GM21717 (cell line): ENCODE measurements at regions not wholly inside any gene's neighbourhood (a gene's known extent, or its start where the extent isn't known, plus 50 kb on each side); places are given as distances from the start of the nearest gene placed in this dataset.

Source experiments
- ATAC-seq: cut with Tn5 transposase; IDR thresholded peaks from one replicate; pipeline ENCODE4 v1.9.1; 2021; ENCODE audit warnings: mild to moderate bottlenecking, moderate library complexity; ENCODE audit not compliant: unreplicated experiment

DNA sequence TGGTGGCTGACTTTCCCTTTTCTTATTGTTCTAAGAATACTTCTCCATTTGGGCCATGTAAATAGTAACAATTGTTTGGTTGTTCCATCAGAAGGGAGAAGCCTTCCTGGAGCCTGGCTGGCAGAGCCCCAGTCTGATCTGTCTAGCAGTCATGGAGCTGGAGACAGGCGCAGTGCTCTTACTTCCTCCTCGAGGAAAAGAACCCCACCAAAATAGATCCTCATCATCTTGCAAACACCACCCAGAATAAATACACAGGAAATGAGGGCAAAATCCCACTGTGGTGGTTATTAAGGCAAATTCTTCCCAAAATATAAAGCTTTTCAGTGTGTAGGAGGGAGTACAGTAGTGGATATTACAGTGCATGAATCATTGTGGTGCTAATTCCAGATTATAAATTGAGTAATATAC is 195.1 kb upstream of the SGK1 start:
- ATAC-seq: no peak

DNA sequence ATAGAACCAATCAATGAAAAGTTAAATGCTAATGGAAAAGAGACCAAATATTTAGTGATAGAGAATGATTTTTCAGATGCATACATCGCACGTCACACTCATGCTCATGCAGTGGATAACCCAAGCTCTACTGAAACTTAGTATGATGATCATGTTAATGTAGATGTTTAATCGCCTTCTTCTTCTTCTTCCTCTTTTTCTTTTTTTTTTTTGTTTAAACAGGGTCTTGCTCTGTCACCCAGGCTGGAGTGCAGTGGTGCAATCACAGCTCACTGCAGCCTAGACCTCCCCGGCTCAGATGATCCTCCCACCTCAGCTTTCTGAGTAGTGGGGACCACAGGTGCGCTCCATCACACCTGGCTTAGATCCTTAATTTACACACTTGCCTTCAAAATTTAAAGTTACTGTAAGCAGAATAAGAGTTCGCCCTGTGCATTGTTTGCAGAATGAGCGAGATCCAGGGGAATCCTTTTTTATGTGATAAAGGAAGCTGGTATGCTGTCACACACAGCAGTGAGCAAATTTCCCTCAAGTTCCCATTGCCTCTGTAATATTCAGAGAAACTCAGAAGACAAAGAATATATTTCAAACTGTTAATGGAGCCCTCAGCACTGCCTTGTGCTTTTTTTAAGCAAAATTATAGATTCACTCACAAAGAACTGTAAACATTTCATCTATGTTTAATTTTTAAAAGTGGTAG is 194.2 kb upstream of the SGK1 start:
- ATAC-seq: no peak

DNA sequence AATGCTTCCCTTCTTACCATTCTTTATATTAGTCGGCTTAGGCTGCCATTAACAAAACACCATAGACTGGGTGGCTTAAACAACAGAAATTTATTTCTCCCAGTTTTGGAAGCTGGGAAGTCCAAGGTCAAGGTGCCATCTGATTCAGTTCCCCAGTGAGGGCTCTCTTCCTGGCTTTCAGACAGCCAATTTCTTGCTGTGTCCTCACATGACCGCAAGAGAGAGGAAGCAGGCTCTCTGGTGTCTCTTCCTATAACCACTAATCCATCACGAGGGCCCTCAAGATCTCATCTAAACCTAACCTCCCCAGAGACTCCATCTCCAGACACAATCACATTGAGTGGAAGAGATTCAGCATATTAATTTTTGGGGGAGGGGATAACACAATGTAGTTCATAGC is 193.0 kb upstream of the SGK1 start:
- ATAC-seq: no peak

DNA sequence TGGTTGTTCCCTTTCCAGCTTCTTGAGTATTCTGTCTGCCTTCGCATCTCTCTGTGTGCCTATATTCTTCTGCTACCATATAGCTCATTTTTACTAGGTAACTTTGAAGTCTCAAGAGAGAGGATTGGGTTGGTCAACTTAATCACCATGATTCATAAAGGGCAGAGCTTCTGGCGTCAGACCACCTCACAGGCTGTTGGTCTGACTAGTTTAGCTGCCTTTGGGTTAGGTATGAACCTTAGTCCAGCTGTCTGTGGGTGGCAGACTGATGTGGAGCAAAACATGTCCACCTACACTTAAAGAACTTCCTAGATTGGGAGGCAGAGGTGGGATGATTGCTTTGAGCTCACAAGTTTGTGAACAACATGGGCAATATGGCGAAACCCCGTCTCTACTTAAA is 192.2 kb upstream of the SGK1 start:
- no peak for ATAC-seq

DNA sequence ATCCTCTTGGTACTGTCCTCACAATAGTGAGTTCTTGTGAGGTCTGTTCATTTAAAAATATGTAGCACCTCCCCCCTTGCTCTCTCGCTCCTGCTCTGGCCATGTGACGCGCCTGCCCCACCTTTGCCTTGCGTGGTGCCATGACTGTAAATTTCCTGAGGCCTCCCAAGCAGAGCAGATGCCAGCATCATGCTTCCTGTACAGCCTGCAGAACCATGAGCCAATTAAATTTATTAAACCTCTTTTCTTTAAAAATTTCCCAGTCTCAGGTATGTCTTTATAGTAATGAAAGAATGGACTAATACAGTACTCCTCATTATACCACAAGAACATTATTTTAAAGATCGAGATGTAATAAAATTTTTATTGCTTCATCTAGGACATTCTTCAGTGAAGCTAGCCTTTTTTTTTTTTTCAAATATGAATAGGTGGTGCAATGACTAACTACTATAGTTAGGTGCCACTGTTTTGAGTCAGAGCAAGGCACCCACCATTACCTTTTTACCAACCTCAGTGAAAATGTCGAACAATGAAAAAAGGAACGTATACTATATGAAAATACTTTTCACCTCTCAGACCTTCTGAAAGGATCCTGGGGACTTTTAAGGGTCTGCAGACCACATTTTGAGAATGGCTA is 191.1 kb upstream of the SGK1 start:
- no peak for ATAC-seq

DNA sequence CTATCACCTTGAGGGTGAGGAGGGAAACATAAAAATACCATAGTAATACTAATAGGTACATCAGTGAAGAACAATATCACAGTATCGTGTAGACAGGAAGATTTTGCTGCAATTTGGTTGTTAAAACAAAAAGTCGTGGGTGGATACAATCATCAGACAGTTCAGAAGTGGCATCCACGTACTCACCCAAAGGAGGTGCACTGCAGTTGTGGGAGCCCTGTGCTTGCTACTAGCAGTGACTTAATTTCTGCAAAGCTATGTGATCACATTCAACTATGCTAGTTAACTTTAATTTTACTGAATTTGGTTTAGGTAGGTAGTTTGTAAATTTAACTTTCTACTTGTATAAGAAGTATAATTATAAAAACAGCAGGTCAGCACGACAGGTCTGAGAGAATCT is 188.2 kb upstream of the SGK1 start:
- ATAC-seq: no peak

DNA sequence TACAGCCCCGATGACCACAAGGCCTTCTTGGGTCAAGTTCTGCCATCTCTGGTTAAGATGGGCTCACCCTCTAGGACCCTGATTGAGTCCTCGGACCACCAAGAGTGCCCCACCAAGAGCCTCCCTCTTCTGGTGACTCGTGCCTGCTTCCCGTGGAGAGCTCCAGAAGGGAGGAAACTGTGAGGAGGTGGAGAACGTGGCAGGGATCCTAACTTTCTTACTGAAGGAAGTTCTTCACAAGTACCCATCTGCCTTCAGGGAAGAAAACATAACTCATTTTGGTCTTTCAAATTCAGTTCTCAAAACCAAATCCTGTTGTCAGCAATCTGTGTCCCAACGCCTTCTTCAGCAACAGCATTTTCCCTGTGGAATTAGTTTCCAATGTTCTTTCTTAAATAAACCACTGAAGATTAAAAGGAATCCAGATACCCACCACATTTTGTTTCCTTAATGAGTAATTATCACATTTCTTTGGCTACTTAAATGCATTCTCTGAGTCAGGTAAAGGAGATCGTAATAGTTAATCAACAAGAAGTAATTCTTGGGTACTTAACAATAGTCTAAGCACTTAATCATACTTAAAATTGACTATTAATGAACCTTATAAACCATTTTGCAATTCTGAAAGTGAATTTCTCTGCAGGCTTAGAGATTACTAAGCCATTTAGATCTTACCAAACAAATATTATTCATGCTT is 185.8 kb upstream of the SGK1 start:
- ATAC-seq: no peak

DNA sequence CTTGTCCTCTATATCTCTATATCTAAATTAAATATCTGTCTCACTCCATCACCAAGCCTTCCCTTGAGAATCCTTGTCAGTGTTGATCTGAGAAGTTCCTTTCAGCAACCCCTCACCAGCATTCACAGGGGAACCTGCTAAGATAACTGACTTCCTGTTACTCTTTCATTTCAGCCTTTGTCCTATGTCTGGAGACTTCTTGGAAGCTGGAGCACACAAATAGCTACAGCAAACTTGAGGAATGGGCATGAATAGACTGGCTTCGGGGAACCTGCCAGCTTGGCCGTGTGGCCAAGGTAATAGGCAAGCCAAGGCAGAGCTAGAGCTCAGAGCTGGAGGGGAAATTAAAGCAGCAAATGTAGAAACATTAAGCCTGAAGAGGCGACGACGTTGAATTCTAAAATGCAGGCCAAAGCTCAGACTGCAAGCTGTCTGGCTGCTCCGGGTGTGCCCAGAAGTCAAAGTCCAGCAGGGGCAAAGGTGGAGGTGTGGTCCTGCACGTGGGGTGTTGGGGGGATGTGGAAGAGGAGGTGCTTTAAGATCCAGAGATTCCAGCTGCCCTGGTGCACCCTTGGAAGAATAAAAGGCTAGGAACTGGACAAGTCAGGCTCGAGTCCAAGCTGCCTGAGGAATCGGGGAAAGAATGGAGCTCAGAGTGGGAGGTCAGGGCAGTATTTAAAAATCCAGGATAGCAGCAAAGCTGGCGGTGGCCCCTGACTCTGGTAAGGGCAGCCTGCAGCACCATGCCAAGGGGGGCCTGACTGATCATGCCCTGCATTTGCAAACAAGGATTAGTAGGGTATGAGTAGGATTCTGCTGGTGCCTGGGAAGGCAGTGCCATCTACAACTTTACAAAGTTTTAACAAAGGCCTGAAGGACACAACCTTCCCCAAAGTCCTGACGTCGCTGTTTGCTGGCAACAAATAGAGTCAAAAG is 185.0 kb upstream of the SGK1 start:
- ATAC-seq: no peak

DNA sequence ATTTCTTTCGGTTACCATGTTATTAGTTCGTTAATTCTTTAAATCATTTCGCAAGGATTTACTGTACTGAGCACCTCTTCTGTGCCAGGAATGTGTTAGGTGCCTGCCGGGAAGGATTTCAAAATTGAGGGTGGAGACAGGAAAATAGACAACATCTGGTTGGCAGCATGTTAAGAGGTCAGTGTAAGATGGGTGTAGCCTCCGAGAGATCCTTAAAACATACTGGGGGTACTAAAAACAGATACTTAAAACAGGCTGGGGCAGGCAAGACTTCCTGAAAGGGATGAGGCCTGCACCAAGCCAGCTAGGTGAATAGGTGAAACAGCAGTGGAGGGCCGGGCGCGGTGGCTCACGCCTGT is 178.0 kb upstream of the SGK1 start:
- ATAC-seq: no peak

DNA sequence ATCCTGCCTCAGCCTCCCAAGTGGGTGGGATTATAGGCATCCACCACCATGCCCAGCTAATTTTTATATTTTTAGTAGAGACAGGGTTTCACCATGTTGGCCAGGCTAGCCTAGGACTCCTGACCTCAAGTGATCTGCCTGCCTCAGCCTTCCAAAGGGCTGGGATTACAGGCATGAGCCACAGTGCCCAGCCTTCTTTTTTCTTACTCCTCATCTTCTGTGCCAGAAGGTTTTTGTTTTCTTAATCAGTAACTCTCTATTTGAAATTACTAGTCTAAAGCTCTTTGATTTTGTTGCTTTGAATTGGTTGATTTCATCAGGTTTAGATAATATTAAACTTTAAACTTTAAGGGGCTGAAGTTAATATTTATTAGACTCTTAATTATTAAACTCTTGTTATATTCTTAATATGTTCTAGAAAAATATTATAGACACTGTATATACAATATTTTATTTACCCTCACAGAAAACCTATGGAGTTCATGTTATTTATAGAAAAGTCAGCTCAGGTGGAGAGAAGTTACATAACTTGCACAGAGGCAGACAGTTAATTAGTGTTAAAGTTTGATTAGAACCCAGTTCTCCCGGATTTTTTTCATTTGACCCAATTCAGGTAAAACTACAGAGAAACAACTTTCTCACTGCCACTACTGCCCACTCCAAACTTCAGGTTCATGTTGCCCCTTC is 177.4 kb upstream of the SGK1 start:
- no peak for ATAC-seq

DNA sequence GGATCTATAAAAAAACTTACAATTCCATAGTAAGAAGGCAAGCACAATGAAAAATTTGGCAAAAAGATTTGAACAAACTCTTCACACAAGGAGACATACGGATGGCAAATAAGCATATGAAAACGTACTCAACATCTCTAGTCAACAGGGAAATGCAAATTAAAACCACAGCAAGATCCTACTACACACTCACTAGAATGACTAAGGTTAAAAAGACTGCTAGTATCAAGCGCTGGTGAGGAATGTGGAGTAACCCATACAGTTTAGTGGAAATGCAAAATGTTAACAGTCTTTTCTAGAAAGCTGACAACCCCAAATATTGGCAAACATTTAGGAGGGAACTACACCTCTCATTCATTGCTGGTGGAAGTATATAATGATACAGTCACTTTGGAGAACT is 175.9 kb upstream of the SGK1 start:
- ATAC-seq: no peak

DNA sequence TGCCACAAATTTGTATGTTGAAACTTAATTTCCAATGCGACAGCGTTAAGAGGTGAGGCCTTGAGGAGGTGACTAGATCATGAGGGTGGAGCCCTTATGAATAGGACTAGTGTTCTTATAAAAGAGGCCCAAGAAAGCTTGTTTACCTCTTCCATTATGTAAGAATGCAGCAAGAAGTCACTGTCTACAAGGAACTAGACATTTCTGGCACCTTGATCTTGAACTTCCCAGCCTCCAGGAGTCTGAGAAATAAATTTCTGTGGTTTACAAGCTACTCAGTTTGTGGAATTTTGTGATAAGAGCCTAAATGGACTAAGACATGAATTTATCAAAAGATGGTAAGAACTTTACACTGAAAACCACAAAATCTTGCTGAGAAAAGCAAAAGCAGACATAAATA is 173.6 kb upstream of the SGK1 start:
- ATAC-seq: no peak

DNA sequence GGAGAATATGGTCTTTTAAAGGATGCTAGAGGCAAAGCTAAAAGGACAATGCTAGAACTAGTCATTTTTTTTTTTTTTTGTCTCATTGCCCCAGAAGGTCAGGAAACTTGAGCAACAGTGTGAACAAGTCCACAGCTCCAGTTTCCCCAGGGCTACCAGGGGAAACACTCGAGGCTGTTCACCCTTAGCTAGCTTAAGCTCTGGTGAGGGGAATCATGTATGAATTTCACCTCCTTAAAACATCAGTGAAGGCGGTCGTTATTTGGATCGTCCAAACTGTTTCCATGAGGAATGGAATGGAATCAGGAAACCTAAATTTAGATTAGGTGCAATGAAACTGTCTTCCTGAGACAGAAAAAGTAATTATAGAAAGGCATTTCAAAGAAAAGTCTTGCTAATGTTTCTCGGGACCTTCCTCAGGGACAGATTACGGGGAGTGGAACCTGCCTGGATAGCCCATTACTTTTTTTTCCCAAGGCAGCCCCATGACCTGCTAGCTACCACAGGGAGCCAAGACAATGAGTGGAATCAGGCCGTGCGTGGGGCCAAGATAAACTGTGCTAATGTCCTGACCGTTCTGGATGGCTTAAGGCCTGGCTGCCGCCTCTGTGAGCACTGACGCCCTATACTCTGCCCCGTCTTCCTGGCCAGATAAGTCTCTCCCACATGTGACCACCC is 164.8 kb upstream of the SGK1 start:
- ATAC-seq: no peak

DNA sequence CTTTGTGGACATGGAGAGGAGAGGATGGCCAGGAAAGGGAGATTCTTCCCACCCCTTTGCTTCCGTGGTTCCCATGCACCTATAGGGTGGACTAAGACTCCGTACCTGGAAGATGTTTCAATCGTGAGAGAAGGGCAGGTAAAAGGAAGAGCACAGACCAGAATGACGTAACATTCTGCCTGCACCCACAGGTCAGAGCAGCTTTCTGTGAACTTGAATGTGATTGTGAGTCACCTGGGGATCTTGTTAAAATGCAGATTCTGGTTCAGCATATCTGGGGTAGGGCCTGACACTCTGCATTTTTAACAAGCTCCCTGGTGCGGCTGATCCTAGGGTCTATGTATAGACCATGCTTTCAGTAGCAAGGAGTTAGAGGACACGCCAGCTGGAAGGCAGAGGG is 164.1 kb upstream of the SGK1 start:
- ATAC-seq: no peak

DNA sequence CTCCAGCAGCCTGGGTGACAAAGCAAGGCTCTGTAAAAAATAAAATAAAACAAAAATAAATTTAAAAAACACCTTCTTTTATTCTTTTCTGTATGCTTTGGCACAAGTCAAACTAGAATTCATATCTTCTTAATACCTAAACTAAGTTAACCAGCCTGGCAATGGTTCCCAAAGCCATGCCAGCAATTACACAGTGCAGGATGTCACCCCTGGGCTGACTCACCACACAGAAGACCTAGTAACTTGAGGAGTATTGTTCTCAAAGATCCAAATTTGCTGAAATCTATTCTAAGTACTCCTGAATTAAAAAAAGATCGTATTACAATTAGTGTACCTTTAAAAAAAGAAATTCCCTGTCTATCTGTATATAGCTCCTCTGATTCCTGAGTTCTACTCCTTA is 162.7 kb upstream of the SGK1 start:
- ATAC-seq: no peak

DNA sequence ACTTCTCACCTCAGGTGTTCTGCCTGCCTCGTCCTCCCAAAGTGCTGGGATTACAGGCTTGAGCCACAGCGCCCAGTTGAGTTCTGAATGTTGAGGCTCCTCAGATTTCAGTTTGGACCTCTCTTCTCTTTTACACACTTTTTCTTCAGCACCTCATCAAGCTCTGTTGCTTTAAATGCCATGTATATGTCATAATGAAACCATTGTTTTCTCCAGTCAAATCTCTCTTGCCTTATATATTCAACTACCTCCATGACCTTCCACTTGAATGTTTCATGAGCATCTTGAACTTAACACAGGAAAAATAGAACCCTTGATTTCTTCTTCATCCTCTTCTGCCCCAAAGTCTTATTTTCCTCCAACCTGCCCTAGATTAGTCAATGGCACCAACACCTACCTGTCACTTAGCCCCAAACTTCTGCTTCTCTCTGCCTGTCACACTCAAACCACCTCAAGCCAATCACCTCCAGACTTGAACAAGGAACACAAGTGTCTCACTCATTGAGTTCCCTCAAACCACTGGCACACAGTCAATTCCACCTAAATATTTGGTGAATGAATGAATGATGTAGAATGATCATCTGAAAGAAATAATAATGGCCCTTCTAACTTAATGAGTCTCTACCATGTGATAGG is 161.0 kb upstream of the SGK1 start:
- no peak for ATAC-seq

DNA sequence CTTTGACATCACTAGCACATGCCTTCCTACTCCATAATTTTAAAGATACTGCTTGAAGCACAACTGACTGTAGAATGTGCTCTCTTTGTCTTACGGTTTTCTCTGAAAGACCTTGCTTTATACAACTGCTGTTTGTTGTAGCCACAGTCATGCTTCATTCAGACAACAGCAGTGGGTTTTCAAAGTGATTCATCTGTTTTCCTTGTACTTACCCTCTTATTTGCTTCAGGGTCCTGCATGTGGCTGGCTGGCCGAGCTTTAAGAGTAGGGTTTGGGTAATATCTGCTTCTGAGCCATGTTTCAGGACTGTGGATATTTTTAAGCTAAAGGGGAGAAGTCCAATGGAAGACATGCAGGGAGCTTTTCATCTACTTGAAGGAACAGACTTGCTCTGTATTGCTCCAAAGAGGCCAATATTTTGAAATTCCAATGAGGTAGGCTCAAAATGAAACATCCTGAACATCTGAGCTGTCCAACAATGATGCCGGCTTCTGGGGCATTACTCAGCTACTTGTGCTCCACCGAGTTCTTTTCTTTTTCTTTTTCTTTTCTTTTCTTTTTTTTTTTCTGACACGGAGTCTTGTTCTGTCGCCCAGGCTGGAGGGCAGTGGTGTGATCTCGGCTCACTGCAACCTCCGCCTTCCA is 160.2 kb upstream of the SGK1 start:
- no peak for ATAC-seq

DNA sequence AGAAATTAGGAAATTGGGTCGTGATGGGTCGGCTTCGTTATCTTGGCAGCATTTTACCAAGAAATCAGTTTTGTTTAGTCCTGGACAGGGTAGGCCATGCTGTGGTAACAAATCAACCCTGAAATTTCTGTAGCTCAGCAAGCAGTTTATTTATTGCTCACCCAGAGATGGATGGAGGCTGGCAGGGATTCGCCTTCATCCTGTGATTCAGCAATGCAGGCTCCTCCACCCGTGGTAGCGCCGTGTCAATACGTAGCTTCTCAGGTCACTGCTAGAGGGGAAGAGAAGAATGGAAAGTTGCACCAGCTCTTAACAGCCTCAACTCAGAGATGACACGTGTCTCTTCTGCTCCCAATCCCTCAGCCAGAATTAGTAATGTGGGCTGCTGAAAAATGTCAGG is 157.0 kb upstream of the SGK1 start:
- no peak for ATAC-seq

DNA sequence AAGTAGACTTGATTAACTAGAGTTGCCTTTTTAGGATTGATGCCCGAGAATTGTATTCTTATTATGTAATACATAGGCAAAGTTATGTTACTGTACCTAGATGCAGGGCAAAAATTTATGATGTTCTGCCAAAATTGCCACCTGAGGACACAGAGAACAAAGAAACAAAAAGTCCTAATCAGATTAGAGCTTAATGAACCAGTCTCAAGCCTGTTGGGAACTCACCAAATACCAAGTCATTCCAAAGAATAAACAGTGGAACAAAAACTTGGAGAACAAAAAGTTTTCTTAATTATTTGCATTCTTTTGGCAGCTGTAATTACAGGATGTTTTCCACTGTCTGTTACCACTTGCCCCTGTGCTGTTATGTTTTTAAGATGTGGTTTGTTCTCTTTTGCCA is 154.7 kb upstream of the SGK1 start:
- ATAC-seq: no peak
